Loucy (cell line): ENCODE measurements at regions not wholly inside any gene's neighbourhood (a gene's known extent, or its start where the extent isn't known, plus 50 kb on each side); places are given as distances from the start of the nearest gene placed in this dataset.

Source experiments
- CTCF ChIP-seq: fragments of 200-600 bp; sonication (generic); conservative IDR thresholded peaks from 2 replicates; pipeline ENCODE4 v1.5.1; 2014; ENCODE audit warnings: mild to moderate bottlenecking, antibody characterized with exemption, low read length
- EZH2phosphoT487 ChIP-seq: fragments of 200-600 bp; IDR thresholded peaks from 2 replicates; pipeline ENCODE4 v1.6.1; 2018; ENCODE audit warnings: antibody characterized with exemption, mild to moderate bottlenecking, moderate library complexity, borderline replicate concordance

GRCh38 chr5:125660231-125660895 is 762.8 kb upstream of the GRAMD2B start:
- no peak for TF ChIP-seq CTCF
- no peak for TF ChIP-seq EZH2phosphoT487
